ENCODE measurements at regions not wholly inside any gene's neighbourhood (a gene's known extent, or its start where the extent isn't known, plus 50 kb on each side); places are given as distances from the start of the nearest gene placed in this dataset.

- TF ChIP-seq CTCF (IDR thresholded peaks at IDR 0.05 in 8 of 11, conservative IDR thresholded peaks at IDR 0.05 in 3 of 11) (no peak), POLR2AphosphoS5 (IDR thresholded peaks at IDR 0.05) (no peak), POLR2A (IDR thresholded peaks at IDR 0.05) (no peak)
Measured at GRCh38 chr5:115735108-115735998, 81.1 kb downstream of the CDO1 start.
